ENCODE measurements at regions not wholly inside any gene's neighbourhood (a gene's known extent, or its start where the extent isn't known, plus 50 kb on each side); places are given as distances from the start of the nearest gene placed in this dataset.

DNA sequence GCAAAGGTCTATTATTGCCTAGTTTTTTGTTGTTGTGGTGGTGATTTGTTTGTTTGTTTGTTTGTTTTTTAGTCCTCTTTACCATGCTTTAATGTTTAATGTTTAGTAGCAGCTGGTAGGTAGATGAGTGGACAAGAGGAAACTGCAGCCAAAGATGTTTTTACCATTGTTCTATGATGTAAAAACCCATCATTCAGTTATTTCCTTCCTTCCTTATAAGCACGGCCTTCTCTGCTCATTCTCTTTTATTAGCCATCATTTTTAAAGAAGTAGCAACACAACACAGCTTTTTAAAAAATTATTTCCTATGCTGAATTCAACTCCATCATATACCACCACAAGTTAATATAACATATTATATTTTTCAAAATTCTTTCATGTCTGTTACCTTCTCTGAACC lies 58.5 kb upstream of the BOC start:
- H3K4me1 Mint-ChIP-seq (ENCODE audit: low read depth): no peaks in the 10 kb centered on the region
- H3K27ac Mint-ChIP-seq: no peak overlapping the region
- no peak overlapping the region for H3K4me3 Mint-ChIP-seq
- DNase-seq (ENCODE audit: low spot score): no peak
- H3K36me3 Mint-ChIP-seq (ENCODE audit: low read depth): no peaks in the 10 kb centered on the region
- peaks cover 3% of the 10 kb centered on the region for H3K27me3 Mint-ChIP-seq (ENCODE audit: insufficient read depth)
- intact Hi-C loops (cut with micrococcal nuclease): no loop called here
- H3K9me3 Mint-ChIP-seq: no peaks in the 10 kb centered on the region

DNA sequence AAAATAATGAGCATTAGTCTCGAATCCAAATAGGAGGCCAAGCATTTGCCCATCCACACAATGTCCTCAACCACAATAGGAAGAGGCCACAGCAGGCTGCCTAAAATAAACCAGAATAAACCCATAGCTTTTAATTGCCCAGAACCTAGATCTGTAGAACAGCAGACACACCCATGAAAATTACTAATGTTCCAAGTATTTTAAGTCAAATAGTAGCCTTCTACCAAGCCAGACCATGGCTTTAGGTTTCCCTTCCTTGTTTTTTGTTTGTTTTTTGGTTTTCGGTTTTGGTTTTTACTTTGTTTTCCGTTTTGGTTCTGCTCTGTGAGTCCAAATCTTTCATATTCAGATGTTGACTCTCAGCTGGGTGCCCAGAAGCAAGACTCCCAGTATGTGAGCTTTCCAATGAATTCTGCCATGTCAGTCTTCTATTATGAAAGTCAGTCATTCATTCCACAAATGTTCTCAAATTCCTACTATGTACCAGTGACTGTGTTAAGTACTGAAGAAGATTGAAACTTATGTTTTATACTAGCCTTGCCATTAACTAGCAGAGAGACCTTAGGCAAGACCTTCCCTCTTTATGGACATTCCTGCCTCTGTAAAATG lies 57.8 kb upstream of the BOC start:
- H3K9me3 Mint-ChIP-seq: no peaks in the 10 kb centered on the region
- no peaks in the 10 kb centered on the region for H3K36me3 Mint-ChIP-seq (ENCODE audit: low read depth)
- H3K4me3 Mint-ChIP-seq: no peak overlapping the region
- no peak overlapping the region for H3K27ac Mint-ChIP-seq
- H3K4me1 Mint-ChIP-seq (ENCODE audit: low read depth): no peaks in the 10 kb centered on the region
- DNase-seq (ENCODE audit: low spot score): no peak
- intact Hi-C loops (cut with micrococcal nuclease): no loop called here
- peaks cover 1% of the 10 kb centered on the region for H3K27me3 Mint-ChIP-seq (ENCODE audit: insufficient read depth)

DNA sequence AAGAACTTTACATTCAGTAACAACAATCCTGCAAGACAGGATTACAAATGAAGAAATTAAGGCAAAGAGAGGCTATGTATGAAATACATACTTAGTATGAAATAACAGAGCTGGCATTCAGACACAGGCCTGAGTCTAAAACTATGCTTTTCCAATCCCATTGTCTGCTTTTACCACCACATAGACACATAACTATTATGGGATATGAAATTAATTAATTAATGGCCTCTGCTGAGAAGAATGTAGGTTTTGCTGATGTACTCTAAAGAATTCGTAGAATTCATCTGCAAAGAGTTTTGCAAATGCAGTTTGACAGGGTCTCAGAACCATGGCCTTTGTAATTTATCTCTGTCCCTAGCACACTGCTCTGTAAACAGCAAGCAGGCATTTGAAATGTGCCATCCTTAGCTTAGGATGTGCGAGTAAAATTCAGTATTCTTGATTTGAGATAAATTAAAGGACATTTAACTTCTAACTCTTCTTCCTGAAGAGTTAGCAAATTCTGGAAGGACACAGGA lies 54.5 kb upstream of the BOC start:
- H3K27ac Mint-ChIP-seq: no peak overlapping the region
- H3K27me3 Mint-ChIP-seq (ENCODE audit: insufficient read depth): peaks cover 4% of the 10 kb centered on the region
- H3K9me3 Mint-ChIP-seq: no peaks in the 10 kb centered on the region
- H3K4me3 Mint-ChIP-seq: no peak overlapping the region
- DNase-seq (ENCODE audit: low spot score): no peak
- no peaks in the 10 kb centered on the region for H3K36me3 Mint-ChIP-seq (ENCODE audit: low read depth)
- intact Hi-C loops (cut with micrococcal nuclease): no loop called here
- H3K4me1 Mint-ChIP-seq (ENCODE audit: low read depth): no peaks in the 10 kb centered on the region

DNA sequence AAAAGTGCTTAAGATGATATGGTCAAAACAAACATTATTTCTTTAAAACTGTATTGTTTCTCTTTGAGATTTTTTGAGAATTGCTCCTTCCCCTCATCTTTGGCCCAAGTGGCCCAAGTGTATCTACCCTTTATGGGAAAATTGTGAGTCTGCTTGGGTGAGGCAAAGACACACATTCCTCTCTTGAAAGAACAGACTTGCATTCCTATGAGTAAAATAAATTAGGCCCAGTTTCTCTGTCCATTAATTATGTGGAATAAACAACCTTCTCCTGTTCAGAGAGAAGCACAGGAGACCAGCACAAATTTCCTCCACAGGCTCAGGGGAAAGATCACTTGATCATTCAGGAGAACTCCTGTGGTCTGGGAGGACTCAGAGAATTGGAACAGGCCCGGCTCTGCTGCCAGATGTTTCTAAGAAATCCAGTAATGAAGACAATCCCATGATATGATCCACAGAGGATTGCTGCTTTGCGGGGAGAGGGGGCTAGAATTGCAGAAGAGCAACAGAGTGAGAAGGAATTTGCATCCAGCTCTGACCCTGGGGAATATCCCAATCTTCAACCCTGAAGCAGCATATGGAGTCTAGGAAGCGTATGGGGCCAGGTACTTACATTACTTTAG lies 53.8 kb upstream of the BOC start:
- intact Hi-C loops (cut with micrococcal nuclease): no loop called here
- H3K27ac Mint-ChIP-seq: no peak overlapping the region
- no peaks in the 10 kb centered on the region for H3K36me3 Mint-ChIP-seq (ENCODE audit: low read depth)
- no peak for DNase-seq (ENCODE audit: low spot score)
- no peaks in the 10 kb centered on the region for H3K9me3 Mint-ChIP-seq
- H3K4me3 Mint-ChIP-seq: no peak overlapping the region
- peaks cover 6% of the 10 kb centered on the region for H3K27me3 Mint-ChIP-seq (ENCODE audit: insufficient read depth)
- no peaks in the 10 kb centered on the region for H3K4me1 Mint-ChIP-seq (ENCODE audit: low read depth)

DNA sequence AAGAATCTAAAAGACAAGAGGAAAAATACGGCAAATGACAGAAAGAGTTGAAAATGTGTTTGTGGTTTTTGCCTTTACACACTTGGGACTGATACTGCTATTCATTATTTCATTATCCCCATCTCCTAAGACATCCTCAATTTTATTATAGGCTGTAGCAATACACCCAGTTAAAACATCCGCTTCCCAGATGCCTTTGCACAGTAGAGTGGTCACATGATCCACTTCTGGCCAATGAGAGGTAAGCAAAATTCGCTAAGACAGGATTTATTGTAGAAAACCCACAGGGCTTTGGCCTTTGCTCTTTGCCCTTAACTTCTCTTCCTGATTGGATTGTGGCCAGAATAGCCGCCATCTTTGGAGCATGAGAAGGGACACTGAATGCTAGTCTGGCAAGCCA lies 53.2 kb upstream of the BOC start:
- no peak overlapping the region for H3K27ac Mint-ChIP-seq

More for the DNA sequence above, 53.2 kb upstream of the BOC start:
- H3K4me3 Mint-ChIP-seq: no peak overlapping the region
- H3K9me3 Mint-ChIP-seq: no peaks in the 10 kb centered on the region
- no peaks in the 10 kb centered on the region for H3K4me1 Mint-ChIP-seq (ENCODE audit: low read depth)
- intact Hi-C loops (cut with micrococcal nuclease): no loop called here
- no peak for DNase-seq (ENCODE audit: low spot score)
- H3K36me3 Mint-ChIP-seq (ENCODE audit: low read depth): no peaks in the 10 kb centered on the region
- peaks cover 6% of the 10 kb centered on the region for H3K27me3 Mint-ChIP-seq (ENCODE audit: insufficient read depth)

Data from activated T-helper 1 cell treated with anti-CD3 and anti-CD28 coated beads, Interleukin-12 subunit alpha, Interleukin-12 subunit beta, Interleukin-2, Interleukin-4 antibody, amounts not matched to agents 30 ng/mL and 10 ng/mL and 1 ng/mL, durations not matched to agents 14 hours and 24 hours and 36 hours (primary cell).